ENCODE measurements at regions not wholly inside any gene's neighbourhood (a gene's known extent, or its start where the extent isn't known, plus 50 kb on each side); places are given as distances from the start of the nearest gene placed in this dataset.

DNA sequence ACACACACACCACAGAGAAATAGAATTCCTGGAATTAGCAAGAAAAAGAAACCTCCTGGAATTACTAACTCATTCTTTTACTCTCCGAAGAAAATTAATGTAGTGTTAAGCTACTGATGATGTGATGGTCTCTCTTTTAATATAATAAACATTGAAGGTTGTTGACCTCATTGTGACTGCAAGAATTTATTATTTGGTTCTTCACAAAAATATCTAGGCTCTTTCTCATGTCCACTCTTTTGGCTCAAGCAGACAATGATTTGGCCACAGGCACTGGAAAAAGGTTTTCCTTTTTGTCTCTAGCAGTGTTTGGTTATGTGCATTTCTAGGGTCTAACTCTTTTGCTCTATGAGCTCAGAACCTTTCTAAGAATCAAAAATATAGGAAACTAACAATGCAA lies 811.9 kb downstream of the TENT5A start:
- Mint-ChIP-seq H3K27me3 (ENCODE audit: unreplicated experiment) (peaks cover 4% of the 10 kb centered on the region), H3K36me3 (ENCODE audit: unreplicated experiment) (peaks cover 12% of the 10 kb centered on the region), H3K27ac (ENCODE audit: unreplicated experiment) (no peak overlapping the region), H3K4me3 (ENCODE audit: unreplicated experiment) (no peak overlapping the region), H3K9me3 (ENCODE audit: unreplicated experiment) (peaks cover 2% of the 10 kb centered on the region), H3K4me1 (ENCODE audit: low read depth, unreplicated experiment) (no peaks in the 10 kb centered on the region)
- TF ChIP-seq, protein P1, sequence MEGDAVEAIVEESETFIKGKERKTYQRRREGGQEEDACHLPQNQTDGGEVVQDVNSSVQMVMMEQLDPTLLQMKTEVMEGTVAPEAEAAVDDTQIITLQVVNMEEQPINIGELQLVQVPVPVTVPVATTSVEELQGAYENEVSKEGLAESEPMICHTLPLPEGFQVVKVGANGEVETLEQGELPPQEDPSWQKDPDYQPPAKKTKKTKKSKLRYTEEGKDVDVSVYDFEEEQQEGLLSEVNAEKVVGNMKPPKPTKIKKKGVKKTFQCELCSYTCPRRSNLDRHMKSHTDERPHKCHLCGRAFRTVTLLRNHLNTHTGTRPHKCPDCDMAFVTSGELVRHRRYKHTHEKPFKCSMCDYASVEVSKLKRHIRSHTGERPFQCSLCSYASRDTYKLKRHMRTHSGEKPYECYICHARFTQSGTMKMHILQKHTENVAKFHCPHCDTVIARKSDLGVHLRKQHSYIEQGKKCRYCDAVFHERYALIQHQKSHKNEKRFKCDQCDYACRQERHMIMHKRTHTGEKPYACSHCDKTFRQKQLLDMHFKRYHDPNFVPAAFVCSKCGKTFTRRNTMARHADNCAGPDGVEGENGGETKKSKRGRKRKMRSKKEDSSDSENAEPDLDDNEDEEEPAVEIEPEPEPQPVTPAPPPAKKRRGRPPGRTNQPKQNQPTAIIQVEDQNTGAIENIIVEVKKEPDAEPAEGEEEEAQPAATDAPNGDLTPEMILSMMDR (IDR thresholded peaks at IDR 0.05; ENCODE audit: partially characterized antibody, unreplicated experiment): no peak
- DNase-seq: no peak

DNA sequence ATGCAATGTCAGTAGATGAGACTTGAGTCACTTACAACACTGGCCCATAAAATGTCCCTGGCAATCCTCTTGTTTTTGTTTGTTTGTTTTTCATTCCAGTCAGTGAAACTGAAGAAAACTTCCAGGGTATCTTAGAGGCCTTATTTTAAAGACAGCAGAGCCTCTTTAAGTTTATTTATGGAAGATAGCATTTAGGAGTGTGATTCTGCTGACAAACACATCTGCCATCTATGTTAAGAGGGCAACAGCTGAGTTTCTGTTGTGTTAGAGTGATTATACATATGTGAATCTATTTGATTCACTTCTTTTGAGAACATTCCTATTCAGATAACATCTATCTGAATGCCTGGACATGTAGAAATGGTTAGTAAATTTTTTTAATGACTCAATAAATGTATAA lies 812.6 kb downstream of the TENT5A start:
- Mint-ChIP-seq H3K36me3 (ENCODE audit: unreplicated experiment) (peaks cover 12% of the 10 kb centered on the region), H3K4me1 (ENCODE audit: low read depth, unreplicated experiment) (no peaks in the 10 kb centered on the region), H3K27me3 (ENCODE audit: unreplicated experiment) (peaks cover 4% of the 10 kb centered on the region), H3K27ac (ENCODE audit: unreplicated experiment) (no peak overlapping the region), H3K4me3 (ENCODE audit: unreplicated experiment) (no peak overlapping the region), H3K9me3 (ENCODE audit: unreplicated experiment) (peaks cover 2% of the 10 kb centered on the region)
- DNase-seq: no peak
- TF ChIP-seq, protein P1 (IDR thresholded peaks at IDR 0.05; ENCODE audit: partially characterized antibody, unreplicated experiment): no peak

DNA sequence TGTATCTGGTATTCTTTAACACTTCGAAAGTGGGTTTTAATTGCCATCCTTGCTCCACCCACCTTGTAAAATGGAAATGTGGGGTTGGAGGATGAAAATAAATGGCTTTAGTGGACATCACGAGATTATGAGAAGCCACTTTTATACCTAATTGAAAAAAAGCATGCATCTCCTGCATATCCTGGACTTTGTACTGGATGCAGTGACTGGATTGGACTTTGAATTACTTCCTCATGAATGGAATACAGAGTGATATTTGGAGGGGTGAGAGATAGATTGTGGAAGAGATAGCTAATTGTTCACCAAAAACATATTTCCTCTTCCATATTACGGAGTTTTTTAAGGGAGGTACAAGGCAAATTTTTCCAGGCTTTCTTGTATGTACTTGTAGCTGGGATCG lies 813.0 kb downstream of the TENT5A start:
- no peak overlapping the region for H3K27ac Mint-ChIP-seq (ENCODE audit: unreplicated experiment)
- peaks cover 12% of the 10 kb centered on the region for H3K36me3 Mint-ChIP-seq (ENCODE audit: unreplicated experiment)
- H3K27me3 Mint-ChIP-seq (ENCODE audit: unreplicated experiment): peaks cover 4% of the 10 kb centered on the region

DNA sequence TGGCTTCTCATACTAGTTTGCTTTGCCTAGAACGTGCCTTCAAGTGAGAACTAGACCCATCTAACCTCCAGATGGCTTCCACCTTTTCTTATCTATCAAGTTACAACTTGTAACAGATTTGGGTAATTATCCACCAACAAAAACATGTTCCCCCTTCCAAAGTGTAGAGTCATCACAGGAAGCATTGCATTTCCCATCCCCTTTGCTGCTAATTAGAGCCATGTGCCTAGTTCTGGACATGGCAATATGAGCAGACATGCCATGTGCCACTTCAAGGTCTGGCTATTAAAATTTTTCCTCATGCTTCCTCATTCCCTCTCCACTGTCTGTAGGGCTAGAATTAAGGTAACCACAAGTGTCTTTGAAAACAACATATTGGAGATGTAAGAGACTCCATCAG lies 814.4 kb downstream of the TENT5A start:
- Mint-ChIP-seq H3K27me3 (ENCODE audit: unreplicated experiment) (peaks cover 2% of the 10 kb centered on the region), H3K4me1 (ENCODE audit: low read depth, unreplicated experiment) (no peaks in the 10 kb centered on the region), H3K27ac (ENCODE audit: unreplicated experiment) (no peak overlapping the region), H3K9me3 (ENCODE audit: unreplicated experiment) (peaks cover 2% of the 10 kb centered on the region), H3K4me3 (ENCODE audit: unreplicated experiment) (no peak overlapping the region), H3K36me3 (ENCODE audit: unreplicated experiment) (peaks cover 12% of the 10 kb centered on the region)
- DNase-seq: no peak
- TF ChIP-seq, protein P1 (IDR thresholded peaks at IDR 0.05; ENCODE audit: partially characterized antibody, unreplicated experiment): no peak

More for the DNA sequence above, 813.0 kb downstream of the TENT5A start:
- Mint-ChIP-seq H3K4me1 (ENCODE audit: low read depth, unreplicated experiment) (no peaks in the 10 kb centered on the region), H3K9me3 (ENCODE audit: unreplicated experiment) (peaks cover 2% of the 10 kb centered on the region), H3K4me3 (ENCODE audit: unreplicated experiment) (no peak overlapping the region)
- DNase-seq: no peak
- TF ChIP-seq, protein P1 (IDR thresholded peaks at IDR 0.05; ENCODE audit: partially characterized antibody, unreplicated experiment): no peak

DNA sequence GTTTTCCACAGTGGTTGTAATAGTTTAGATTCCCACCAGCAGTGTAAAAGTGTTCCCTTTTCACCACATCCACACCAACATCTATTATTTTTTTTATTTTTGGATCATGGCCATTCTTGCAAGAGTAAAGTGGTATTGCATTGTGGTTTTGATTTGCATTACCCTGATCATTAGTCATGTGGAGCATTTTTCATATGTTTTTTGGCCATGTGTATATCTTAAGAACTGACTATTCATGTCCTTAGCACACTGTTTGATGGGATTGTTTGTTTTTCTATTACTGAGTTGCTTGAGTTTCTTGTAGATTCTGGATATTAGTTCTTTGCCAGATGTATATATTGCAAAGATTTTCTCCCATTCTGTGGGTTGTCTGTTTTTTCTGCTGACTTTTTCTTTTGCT lies 820.1 kb downstream of the TENT5A start:
- Mint-ChIP-seq H3K9me3 (ENCODE audit: unreplicated experiment) (no peaks in the 10 kb centered on the region), H3K27ac (ENCODE audit: unreplicated experiment) (no peak overlapping the region), H3K27me3 (ENCODE audit: unreplicated experiment) (no peaks in the 10 kb centered on the region), H3K4me3 (ENCODE audit: unreplicated experiment) (no peak overlapping the region), H3K36me3 (ENCODE audit: unreplicated experiment) (peaks cover 12% of the 10 kb centered on the region), H3K4me1 (ENCODE audit: low read depth, unreplicated experiment) (no peaks in the 10 kb centered on the region)
- no peak for DNase-seq
- TF ChIP-seq, protein P1 (IDR thresholded peaks at IDR 0.05; ENCODE audit: partially characterized antibody, unreplicated experiment): no peak

Measured in glutamatergic neuron (in vitro differentiated cells).